ENCODE measurements at regions not wholly inside any gene's neighbourhood (a gene's known extent, or its start where the extent isn't known, plus 50 kb on each side); places are given as distances from the start of the nearest gene placed in this dataset.
A peak's percentile ranks its signal among the peaks of the same experiment; 100 is the strongest.

DNA sequence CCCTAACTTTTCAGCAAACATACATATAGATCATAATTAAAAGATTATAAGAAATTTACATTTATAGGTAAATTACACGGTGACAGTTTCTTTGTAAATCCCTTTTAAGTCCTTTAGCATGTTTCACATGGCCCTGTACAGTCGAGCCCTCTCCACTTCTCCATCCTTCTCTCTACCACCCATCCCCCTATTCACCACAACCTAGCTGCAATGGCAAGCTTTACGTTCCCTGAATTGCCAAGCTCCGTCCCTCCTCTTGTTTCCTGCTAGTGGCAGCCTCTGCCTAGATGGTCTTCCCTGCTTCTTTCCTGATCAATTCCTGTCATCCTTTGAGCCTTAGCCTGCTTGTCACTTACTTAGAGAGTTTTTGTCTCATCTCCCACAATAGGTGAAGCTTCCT lies 116.2 kb downstream of the TMA16 start:
- POLR2A ChIA-PET: no interaction called here
- peaks cover 10% of the 10 kb centered on the region for H3K4me1 Mint-ChIP-seq
- no peak overlapping the region for H3K4me3 Mint-ChIP-seq
- DNase-seq (ENCODE audit: low spot score) (no peak), ATAC-seq (peak; percentile 66)
- H3K27ac Mint-ChIP-seq: no peak overlapping the region
- H3K36me3 Mint-ChIP-seq: no peaks in the 10 kb centered on the region
- H3K27me3 Mint-ChIP-seq (ENCODE audit: low read depth): no peaks in the 10 kb centered on the region
- CTCF ChIA-PET: no interaction called here
- no peak for TF ChIP-seq ZNF121 (CRISPR knock-in tag; IDR thresholded peaks at IDR 0.05)
- no peak for TF ChIP-seq RORB (CRISPR knock-in tag; IDR thresholded peaks at IDR 0.05)
- TF ChIP-seq NFE2L1 (CRISPR knock-in tag; IDR thresholded peaks at IDR 0.05): no peak
- TF ChIP-seq ATF1 (CRISPR knock-in tag; IDR thresholded peaks at IDR 0.05): no peak
- no peak for TF ChIP-seq JAZF1 (CRISPR knock-in tag; IDR thresholded peaks at IDR 0.05)
- TF ChIP-seq SMAD4 (CRISPR knock-in tag; IDR thresholded peaks at IDR 0.05): no peak
- no peak for TF ChIP-seq ARID4B (CRISPR knock-in tag; IDR thresholded peaks at IDR 0.05; ENCODE audit: borderline replicate concordance)
- TF ChIP-seq MYBL2 (CRISPR knock-in tag; IDR thresholded peaks at IDR 0.05): no peak
- TF ChIP-seq NR2C2 (CRISPR knock-in tag; IDR thresholded peaks at IDR 0.05): no peak
- TF ChIP-seq NR3C1 (CRISPR knock-in tag; conservative IDR thresholded peaks at IDR 0.05; ENCODE audit: low read depth): no peak
- no peak for TF ChIP-seq JUN (CRISPR knock-in tag; IDR thresholded peaks at IDR 0.05)
- H3K9me3 Mint-ChIP-seq: peaks cover 16% of the 10 kb centered on the region

- ChIA-PET POLR2A (no interaction called here), CTCF (no interaction called here)
- peaks cover 16% of the 10 kb centered on the region for H3K9me3 Mint-ChIP-seq
- no peak overlapping the region for H3K4me3 Mint-ChIP-seq
- H3K27me3 Mint-ChIP-seq (ENCODE audit: low read depth): no peaks in the 10 kb centered on the region
- no peaks in the 10 kb centered on the region for H3K36me3 Mint-ChIP-seq
- no peak for ATAC-seq
- H3K27ac Mint-ChIP-seq: no peak overlapping the region
- no peak for DNase-seq (ENCODE audit: low spot score)
- peaks cover 10% of the 10 kb centered on the region for H3K4me1 Mint-ChIP-seq
- TF ChIP-seq CREB1 (CRISPR knock-in tag; IDR thresholded peaks at IDR 0.05) (no peak), JUN (CRISPR knock-in tag; IDR thresholded peaks at IDR 0.05) (no peak), ZNF396 (CRISPR knock-in tag; IDR thresholded peaks at IDR 0.05; ENCODE audit: borderline replicate concordance) (no peak), ZNF138 (CRISPR knock-in tag; conservative IDR thresholded peaks at IDR 0.05) (no peak), FOXK1 (CRISPR knock-in tag; IDR thresholded peaks at IDR 0.05) (no peak), PRRX2 (CRISPR knock-in tag; IDR thresholded peaks at IDR 0.05) (no peak), MXD4 (CRISPR knock-in tag; IDR thresholded peaks at IDR 0.05; ENCODE audit: borderline replicate concordance) (no peak), GRHL2 (CRISPR knock-in tag; IDR thresholded peaks at IDR 0.05; ENCODE audit: insufficient replicate concordance, severe bottlenecking) (no peak), NFE2L1 (CRISPR knock-in tag; IDR thresholded peaks at IDR 0.05) (no peak)
- TF ChIP-seq, protein P1, sequence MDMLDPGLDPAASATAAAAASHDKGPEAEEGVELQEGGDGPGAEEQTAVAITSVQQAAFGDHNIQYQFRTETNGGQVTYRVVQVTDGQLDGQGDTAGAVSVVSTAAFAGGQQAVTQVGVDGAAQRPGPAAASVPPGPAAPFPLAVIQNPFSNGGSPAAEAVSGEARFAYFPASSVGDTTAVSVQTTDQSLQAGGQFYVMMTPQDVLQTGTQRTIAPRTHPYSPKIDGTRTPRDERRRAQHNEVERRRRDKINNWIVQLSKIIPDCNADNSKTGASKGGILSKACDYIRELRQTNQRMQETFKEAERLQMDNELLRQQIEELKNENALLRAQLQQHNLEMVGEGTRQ (CRISPR knock-in tag; IDR thresholded peaks at IDR 0.05): no peak
- TF ChIP-seq, protein P2, sequence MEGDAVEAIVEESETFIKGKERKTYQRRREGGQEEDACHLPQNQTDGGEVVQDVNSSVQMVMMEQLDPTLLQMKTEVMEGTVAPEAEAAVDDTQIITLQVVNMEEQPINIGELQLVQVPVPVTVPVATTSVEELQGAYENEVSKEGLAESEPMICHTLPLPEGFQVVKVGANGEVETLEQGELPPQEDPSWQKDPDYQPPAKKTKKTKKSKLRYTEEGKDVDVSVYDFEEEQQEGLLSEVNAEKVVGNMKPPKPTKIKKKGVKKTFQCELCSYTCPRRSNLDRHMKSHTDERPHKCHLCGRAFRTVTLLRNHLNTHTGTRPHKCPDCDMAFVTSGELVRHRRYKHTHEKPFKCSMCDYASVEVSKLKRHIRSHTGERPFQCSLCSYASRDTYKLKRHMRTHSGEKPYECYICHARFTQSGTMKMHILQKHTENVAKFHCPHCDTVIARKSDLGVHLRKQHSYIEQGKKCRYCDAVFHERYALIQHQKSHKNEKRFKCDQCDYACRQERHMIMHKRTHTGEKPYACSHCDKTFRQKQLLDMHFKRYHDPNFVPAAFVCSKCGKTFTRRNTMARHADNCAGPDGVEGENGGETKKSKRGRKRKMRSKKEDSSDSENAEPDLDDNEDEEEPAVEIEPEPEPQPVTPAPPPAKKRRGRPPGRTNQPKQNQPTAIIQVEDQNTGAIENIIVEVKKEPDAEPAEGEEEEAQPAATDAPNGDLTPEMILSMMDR (IDR thresholded peaks at IDR 0.05): no peak
- TF ChIP-seq, protein P3, sequence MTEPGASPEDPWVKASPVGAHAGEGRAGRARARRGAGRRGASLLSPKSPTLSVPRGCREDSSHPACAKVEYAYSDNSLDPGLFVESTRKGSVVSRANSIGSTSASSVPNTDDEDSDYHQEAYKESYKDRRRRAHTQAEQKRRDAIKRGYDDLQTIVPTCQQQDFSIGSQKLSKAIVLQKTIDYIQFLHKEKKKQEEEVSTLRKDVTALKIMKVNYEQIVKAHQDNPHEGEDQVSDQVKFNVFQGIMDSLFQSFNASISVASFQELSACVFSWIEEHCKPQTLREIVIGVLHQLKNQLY (CRISPR knock-in tag; IDR thresholded peaks at IDR 0.05): no peak
- TF ChIP-seq, protein P4, sequence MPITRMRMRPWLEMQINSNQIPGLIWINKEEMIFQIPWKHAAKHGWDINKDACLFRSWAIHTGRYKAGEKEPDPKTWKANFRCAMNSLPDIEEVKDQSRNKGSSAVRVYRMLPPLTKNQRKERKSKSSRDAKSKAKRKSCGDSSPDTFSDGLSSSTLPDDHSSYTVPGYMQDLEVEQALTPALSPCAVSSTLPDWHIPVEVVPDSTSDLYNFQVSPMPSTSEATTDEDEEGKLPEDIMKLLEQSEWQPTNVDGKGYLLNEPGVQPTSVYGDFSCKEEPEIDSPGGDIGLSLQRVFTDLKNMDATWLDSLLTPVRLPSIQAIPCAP (CRISPR knock-in tag; IDR thresholded peaks at IDR 0.05): no peak
- TF ChIP-seq, protein P5, sequence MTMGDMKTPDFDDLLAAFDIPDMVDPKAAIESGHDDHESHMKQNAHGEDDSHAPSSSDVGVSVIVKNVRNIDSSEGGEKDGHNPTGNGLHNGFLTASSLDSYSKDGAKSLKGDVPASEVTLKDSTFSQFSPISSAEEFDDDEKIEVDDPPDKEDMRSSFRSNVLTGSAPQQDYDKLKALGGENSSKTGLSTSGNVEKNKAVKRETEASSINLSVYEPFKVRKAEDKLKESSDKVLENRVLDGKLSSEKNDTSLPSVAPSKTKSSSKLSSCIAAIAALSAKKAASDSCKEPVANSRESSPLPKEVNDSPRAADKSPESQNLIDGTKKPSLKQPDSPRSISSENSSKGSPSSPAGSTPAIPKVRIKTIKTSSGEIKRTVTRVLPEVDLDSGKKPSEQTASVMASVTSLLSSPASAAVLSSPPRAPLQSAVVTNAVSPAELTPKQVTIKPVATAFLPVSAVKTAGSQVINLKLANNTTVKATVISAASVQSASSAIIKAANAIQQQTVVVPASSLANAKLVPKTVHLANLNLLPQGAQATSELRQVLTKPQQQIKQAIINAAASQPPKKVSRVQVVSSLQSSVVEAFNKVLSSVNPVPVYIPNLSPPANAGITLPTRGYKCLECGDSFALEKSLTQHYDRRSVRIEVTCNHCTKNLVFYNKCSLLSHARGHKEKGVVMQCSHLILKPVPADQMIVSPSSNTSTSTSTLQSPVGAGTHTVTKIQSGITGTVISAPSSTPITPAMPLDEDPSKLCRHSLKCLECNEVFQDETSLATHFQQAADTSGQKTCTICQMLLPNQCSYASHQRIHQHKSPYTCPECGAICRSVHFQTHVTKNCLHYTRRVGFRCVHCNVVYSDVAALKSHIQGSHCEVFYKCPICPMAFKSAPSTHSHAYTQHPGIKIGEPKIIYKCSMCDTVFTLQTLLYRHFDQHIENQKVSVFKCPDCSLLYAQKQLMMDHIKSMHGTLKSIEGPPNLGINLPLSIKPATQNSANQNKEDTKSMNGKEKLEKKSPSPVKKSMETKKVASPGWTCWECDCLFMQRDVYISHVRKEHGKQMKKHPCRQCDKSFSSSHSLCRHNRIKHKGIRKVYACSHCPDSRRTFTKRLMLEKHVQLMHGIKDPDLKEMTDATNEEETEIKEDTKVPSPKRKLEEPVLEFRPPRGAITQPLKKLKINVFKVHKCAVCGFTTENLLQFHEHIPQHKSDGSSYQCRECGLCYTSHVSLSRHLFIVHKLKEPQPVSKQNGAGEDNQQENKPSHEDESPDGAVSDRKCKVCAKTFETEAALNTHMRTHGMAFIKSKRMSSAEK (CRISPR knock-in tag; IDR thresholded peaks at IDR 0.05; ENCODE audit: borderline replicate concordance): no peak
Observed at GRCh38 chr4:163611182-163611581, 116.7 kb downstream of the TMA16 start.

All from WTC11 (cell line).